BJ (cell line): ENCODE measurements at regions not wholly inside any gene's neighbourhood (a gene's known extent, or its start where the extent isn't known, plus 50 kb on each side); places are given as distances from the start of the nearest gene placed in this dataset.

ENCODE experiments used
- CTCF ChIA-PET: fragments of 350-600 bp; formaldehyde crosslinking; extraction: SDS; loops from one replicate; lab custom pipeline; 2021; ENCODE audit warnings: antibody characterized with exemption, inconsistent platforms; lab: Yijun Ruan, JAX
- POLR2A ChIA-PET: fragments of 300-600 bp; sonication (Branson Sonifier 250); formaldehyde crosslinking; extraction: SDS; loops from one replicate; lab custom pipeline; 2021; ENCODE audit warnings: antibody characterized with exemption; lab: Charles Lee
- DNase-seq: peaks from one replicate; pipeline ENCODE4 v3.0.0-alpha.2; 2011; ENCODE audit warnings: low read depth
- H3K27me3 ChIP-seq: 2 replicates; pipeline ENCODE4 v1.6.0; 2011; ENCODE audit warnings: low read length; ENCODE audit not compliant: control insufficient read depth, insufficient read depth
- H3K36me3 ChIP-seq: 2 replicates; pipeline ENCODE4 v1.5.1; 2011; ENCODE audit warnings: low read length; ENCODE audit not compliant: control insufficient read depth, insufficient read depth
- H3K4me3 ChIP-seq: 2 replicates; pipeline ENCODE4 v1.5.1; 2011; ENCODE audit warnings: low read depth, mild to moderate bottlenecking, control low read depth, low read length
- TF ChIP-seq, protein P1 (sequence below): IDR thresholded peaks from 2 replicates; pipeline ENCODE4 v1.5.1; 2011; ENCODE audit warnings: low read depth, mild to moderate bottlenecking, control low read depth, inconsistent platforms, low read length, moderate library complexity; ENCODE audit not compliant: insufficient read depth

DNA sequence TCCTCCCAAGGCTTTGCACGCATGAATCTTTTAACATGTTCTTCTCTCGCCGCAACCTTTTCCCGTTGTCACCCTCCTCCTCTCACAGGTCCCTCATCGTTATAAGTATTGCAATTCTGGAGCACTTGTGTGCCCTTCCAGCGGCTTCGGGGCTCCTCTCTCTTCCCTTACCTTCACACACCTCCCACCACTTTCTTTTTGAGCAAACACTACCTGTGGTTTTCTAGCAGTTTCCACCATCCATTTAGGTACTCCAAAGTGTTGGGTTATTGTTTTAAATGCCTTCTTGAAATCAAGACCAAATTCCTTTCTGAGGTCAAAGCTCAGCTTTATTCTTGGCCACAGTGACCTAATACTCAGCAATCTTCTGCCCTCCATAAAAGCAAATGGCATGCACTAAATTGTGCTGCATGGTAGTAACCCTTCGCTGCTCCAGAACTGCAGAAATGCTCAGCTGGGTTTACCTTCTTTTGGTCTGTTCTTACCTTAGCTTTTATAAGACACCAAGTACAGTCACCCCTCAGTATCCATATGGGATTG lies 472.4 kb downstream of the SETD4 start:
- no peak for DNase-seq
- TF ChIP-seq, protein P1, sequence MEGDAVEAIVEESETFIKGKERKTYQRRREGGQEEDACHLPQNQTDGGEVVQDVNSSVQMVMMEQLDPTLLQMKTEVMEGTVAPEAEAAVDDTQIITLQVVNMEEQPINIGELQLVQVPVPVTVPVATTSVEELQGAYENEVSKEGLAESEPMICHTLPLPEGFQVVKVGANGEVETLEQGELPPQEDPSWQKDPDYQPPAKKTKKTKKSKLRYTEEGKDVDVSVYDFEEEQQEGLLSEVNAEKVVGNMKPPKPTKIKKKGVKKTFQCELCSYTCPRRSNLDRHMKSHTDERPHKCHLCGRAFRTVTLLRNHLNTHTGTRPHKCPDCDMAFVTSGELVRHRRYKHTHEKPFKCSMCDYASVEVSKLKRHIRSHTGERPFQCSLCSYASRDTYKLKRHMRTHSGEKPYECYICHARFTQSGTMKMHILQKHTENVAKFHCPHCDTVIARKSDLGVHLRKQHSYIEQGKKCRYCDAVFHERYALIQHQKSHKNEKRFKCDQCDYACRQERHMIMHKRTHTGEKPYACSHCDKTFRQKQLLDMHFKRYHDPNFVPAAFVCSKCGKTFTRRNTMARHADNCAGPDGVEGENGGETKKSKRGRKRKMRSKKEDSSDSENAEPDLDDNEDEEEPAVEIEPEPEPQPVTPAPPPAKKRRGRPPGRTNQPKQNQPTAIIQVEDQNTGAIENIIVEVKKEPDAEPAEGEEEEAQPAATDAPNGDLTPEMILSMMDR = no peak
- Histone ChIP-seq H3K36me3 (no peaks in the 10 kb centered on the region), H3K27me3 (no peaks in the 10 kb centered on the region), H3K4me3 (no peak overlapping the region)
- ChIA-PET CTCF (no interaction called here), POLR2A (no interaction called here)

DNA sequence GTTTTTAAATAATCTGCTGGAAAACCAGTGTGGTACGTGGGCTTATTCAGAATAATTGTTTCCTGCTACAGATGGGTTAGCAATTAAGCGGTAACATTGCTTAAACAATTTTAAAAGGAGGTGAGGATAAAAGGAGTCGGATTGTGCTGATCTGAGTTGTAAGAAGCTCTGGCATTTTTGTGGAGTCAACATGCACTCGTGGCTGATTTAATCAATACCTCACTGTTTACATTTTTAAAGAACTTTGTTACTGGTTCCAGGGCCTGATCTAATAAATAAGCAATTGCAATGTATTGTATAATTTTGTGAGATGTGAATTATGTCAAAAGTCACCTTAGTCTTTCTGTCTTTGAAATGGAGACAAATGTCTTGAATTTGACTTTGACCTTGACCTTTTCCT lies 474.0 kb downstream of the SETD4 start:
- H3K4me3 ChIP-seq = no peak overlapping the region
- DNase-seq = no peak
- no peaks in the 10 kb centered on the region for H3K36me3 ChIP-seq
- ChIA-PET POLR2A (no interaction called here), CTCF (no interaction called here)
- H3K27me3 ChIP-seq = no peaks in the 10 kb centered on the region
- TF ChIP-seq, protein P1 = no peak

DNA sequence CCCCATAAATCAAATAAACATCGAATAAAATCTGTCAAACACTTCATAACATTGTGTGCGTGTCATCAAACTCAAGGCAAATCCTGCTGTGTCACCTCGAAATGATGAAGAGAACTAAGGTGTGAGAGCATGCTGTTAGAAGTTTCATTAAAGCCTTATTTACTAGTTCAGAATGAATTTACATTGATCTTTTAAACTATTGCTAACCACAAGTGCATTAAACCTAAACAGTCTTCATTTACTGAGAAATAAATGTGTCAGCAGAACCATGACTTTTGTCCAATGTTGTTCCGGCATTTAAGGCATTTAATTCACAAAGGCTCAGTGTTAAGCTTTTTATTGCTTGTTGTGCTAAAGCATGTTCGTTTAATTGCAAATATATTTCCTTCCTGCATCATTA lies 474.4 kb downstream of the SETD4 start:
- TF ChIP-seq, protein P1 = no peak
- no peak for DNase-seq
- Histone ChIP-seq H3K4me3 (no peak overlapping the region), H3K27me3 (no peaks in the 10 kb centered on the region), H3K36me3 (no peaks in the 10 kb centered on the region)
- POLR2A ChIA-PET = no interaction called here
- CTCF ChIA-PET = no interaction called here

DNA sequence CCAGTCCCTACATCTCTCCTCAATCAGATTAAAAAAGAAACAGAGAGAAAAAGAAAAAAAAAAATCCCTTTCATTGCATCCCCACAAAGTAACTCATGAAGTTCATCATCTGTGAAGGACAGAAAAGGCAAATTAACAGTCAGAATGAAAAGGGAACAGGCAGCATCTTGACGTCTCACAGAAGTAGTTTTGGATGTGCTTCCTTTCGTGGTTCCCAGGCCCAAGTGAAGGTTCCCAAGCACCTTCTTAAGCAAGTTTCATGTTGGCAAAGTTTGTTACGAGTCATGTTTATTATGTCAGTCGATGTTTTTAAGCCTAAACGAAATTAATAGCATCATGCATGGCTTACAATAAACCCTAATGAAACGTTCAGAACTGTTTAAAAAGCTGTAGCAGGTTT lies 475.2 kb downstream of the SETD4 start:
- POLR2A ChIA-PET = no interaction called here
- H3K4me3 ChIP-seq = no peak overlapping the region
- CTCF ChIA-PET = interaction anchor here (1.6 kb wide), 1 partner anchor 19 kb away, joined by 4 read pairs; no protein-coding TSS in a partner anchor
- no peaks in the 10 kb centered on the region for H3K27me3 ChIP-seq
- TF ChIP-seq, protein P1 = no peak
- no peak for DNase-seq
- H3K36me3 ChIP-seq = no peaks in the 10 kb centered on the region

DNA sequence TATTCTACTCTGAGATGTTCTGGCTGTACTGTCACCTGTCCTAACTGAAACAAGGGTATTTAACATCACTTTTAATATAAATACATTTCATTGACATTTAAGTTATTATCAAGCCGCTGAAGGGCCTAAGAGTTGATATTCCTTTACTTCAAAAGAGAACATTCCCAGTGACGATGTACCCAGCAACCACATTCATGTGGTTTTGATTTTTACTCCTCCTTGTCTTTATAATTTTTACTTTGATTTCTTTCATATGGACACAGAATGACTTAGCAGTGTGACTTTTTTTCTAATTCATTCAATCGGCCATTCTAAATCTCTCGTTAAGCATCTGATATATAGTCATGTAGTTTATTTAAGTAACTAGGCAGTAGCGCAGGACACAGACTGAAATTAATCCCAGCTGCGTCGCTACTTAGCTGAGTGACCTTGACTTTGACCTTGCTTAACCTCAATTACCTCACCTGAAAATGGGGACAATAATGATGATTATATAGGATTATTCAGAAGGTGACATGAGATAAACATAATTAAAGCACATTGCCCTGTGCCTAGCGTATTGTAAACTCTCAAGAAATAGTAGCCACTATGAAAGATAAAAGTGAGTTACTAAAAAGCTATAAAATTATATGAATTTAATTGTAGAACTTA lies 476.6 kb downstream of the SETD4 start:
- no peak overlapping the region for H3K4me3 ChIP-seq
- CTCF ChIA-PET = interaction anchor here (1.2 to 1.6 kb wide), 2 partner anchors 20 to 256 kb away, joined by 3 to 4 read pairs; no protein-coding TSS in a partner anchor
- TF ChIP-seq, protein P1 = no peak
- H3K36me3 ChIP-seq = no peaks in the 10 kb centered on the region
- no peaks in the 10 kb centered on the region for H3K27me3 ChIP-seq
- no peak for DNase-seq
- POLR2A ChIA-PET = no interaction called here
